Liver (tissue), 7 donors: ENCODE measurements at regions not wholly inside any gene's neighbourhood (a gene's known extent, or its start where the extent isn't known, plus 50 kb on each side); places are given as distances from the start of the nearest gene placed in this dataset.

ENCODE experiments used
- DNase-seq: peaks from one replicate; pipeline ENCODE4 v3.0.0-alpha.2; 2017; ENCODE audit warnings: low spot score
- H3K27ac ChIP-seq, 2 donors: one replicate each; pipeline ENCODE4 v1.7.0; 2013; ENCODE audit warnings: inconsistent platforms in 2 of 2, low read length in 2 of 2, control low read depth in 1 of 2, low read depth in 1 of 2, mild to moderate bottlenecking in 1 of 2
- H3K27me3 ChIP-seq, 4 donors: one replicate each; pipeline versions ENCODE4 v1.6.1 to v1.7.0; 2013; ENCODE audit warnings: low read length in 3 of 4, inconsistent platforms in 1 of 4, mild to moderate bottlenecking in 1 of 4, moderate library complexity in 1 of 4; ENCODE audit not compliant: control insufficient read depth in 4 of 4, insufficient read depth in 4 of 4
- H3K36me3 ChIP-seq, 4 donors: one replicate each; pipeline versions ENCODE4 v1.6.1 to v1.7.0; 2013; ENCODE audit warnings: low read length in 3 of 4, mild to moderate bottlenecking in 3 of 4, low read depth in 1 of 4, moderate library complexity in 1 of 4; ENCODE audit not compliant: control insufficient read depth in 4 of 4, insufficient read depth in 3 of 4
- H3K4me1 ChIP-seq, 4 donors: one replicate each; pipeline versions ENCODE4 v1.6.1 to v1.7.0; 2013; ENCODE audit warnings: low read length in 3 of 4, mild to moderate bottlenecking in 3 of 4, moderate library complexity in 1 of 4; ENCODE audit not compliant: control insufficient read depth in 4 of 4, insufficient read depth in 4 of 4
- H3K4me3 ChIP-seq, 3 donors: one replicate each; pipeline versions ENCODE4 v1.6.1 to v1.7.0; 2013; ENCODE audit warnings: low read length in 3 of 3, control low read depth in 1 of 3, low read depth in 1 of 3, mild to moderate bottlenecking in 1 of 3
- H3K9ac ChIP-seq, 2 donors: one replicate each; pipeline ENCODE4 v1.7.0; 2013; ENCODE audit warnings: low read length in 2 of 2, mild to moderate bottlenecking in 2 of 2, moderate library complexity in 2 of 2, control low read depth in 1 of 2, low read depth in 1 of 2
- H3K9me3 ChIP-seq, 4 donors: one replicate each; pipeline versions ENCODE4 v1.6.1 to v1.7.0; 2013; ENCODE audit warnings: low read length in 3 of 4; ENCODE audit not compliant: control insufficient read depth in 4 of 4
- ATF3 ChIP-seq: IDR thresholded peaks from 2 replicates; pipeline ENCODE4 v1.6.1; 2016; ENCODE audit warnings: antibody characterized with exemption
- EGR1 ChIP-seq, 2 donors: IDR thresholded peaks; 2 replicates each; pipeline ENCODE4 v1.6.1; 2016 to 2018; ENCODE audit warnings: antibody characterized with exemption in 2 of 2, low read depth in 2 of 2
- FOXA2 ChIP-seq: IDR thresholded peaks from 2 replicates; pipeline ENCODE4 v1.6.1; 2016; ENCODE audit warnings: antibody characterized with exemption
- GABPA ChIP-seq, 2 donors: IDR thresholded peaks in 1 of 2; conservative IDR thresholded peaks in 1 of 2; 2 replicates each; pipeline ENCODE4 v1.6.1; 2016; ENCODE audit warnings: antibody characterized with exemption in 2 of 2, mild to moderate bottlenecking in 1 of 2, moderate library complexity in 1 of 2
- HNF4A ChIP-seq, 2 donors: conservative IDR thresholded peaks; 2 replicates each; pipeline ENCODE4 v1.6.1; 2016; ENCODE audit warnings: antibody characterized with exemption in 2 of 2, mild to moderate bottlenecking in 2 of 2
- HNF4G ChIP-seq: IDR thresholded peaks from 2 replicates; pipeline ENCODE4 v1.6.1; 2016; ENCODE audit warnings: antibody characterized with exemption
- MAX ChIP-seq: IDR thresholded peaks from 2 replicates; pipeline ENCODE4 v1.6.1; 2016; ENCODE audit warnings: antibody characterized with exemption
- NR2F2 ChIP-seq: IDR thresholded peaks from 2 replicates; pipeline ENCODE4 v1.6.1; 2016; ENCODE audit warnings: antibody characterized with exemption
- REST ChIP-seq: IDR thresholded peaks from 2 replicates; pipeline ENCODE4 v1.6.1; 2016; ENCODE audit warnings: antibody characterized with exemption, mild to moderate bottlenecking
- TAF1 ChIP-seq: conservative IDR thresholded peaks from 2 replicates; pipeline ENCODE4 v1.6.1; 2016; ENCODE audit warnings: antibody characterized with exemption, mild to moderate bottlenecking
- YY1 ChIP-seq: IDR thresholded peaks from 2 replicates; pipeline ENCODE4 v1.6.1; 2016; ENCODE audit warnings: antibody characterized with exemption, mild to moderate bottlenecking
- ZBTB33 ChIP-seq: IDR thresholded peaks from 2 replicates; pipeline ENCODE4 v1.6.1; 2016; ENCODE audit warnings: antibody characterized with exemption
- WGBS: extraction: QIAGEN DNeasy Blood & Tissue Kit; methylation state at CpG from one replicate; pipeline ENCODE4 v1.1.7; 2013; 5-methylcytosine and 5-hydroxymethylcytosine counted together
- donor health status: healthy.
- donor health status: healthy.
- donor health status: healthy.
- donor health status: healthy.

- Histone ChIP-seq H3K36me3 (no peaks in the 10 kb centered on the region), H3K9me3 (no peaks in the 10 kb centered on the region), H3K4me1 (no peaks in the 10 kb centered on the region), H3K9ac (no peak overlapping the region), H3K4me3 (no peak overlapping the region), H3K27ac (no peak overlapping the region), H3K27me3 (peaks cover 0 to 6% (median 2%) of the 10 kb centered on the region in 4 donors)
- no peak for TF ChIP-seq MAX
- TF ChIP-seq TAF1: no peak
- TF ChIP-seq HNF4A (conservative IDR thresholded peaks at IDR 0.05): no peak
- TF ChIP-seq HNF4G: no peak
- TF ChIP-seq YY1: no peak
- no peak for TF ChIP-seq ATF3
- no peak for TF ChIP-seq GABPA (IDR thresholded peaks at IDR 0.05 in 1 of 2, conservative IDR thresholded peaks at IDR 0.05 in 1 of 2)
- TF ChIP-seq REST: no peak
- no peak for TF ChIP-seq EGR1 (IDR thresholded peaks at IDR 0.05; ENCODE audit: low read depth in 2 of 2)
- no peak for TF ChIP-seq ZBTB33
- TF ChIP-seq FOXA2: no peak
- WGBS: 75% methylated on average over 6 of the region's 6 CpGs
- no peak for DNase-seq
Measured at GRCh38 chr22:49392247-49392646, 435.4 kb downstream of the BRD1 start.

GRCh38 chr22:49391436-49391835, 436.2 kb downstream of the BRD1 start:
- Histone ChIP-seq H3K4me3 (no peak overlapping the region), H3K4me1 (no peaks in the 10 kb centered on the region), H3K9me3 (no peaks in the 10 kb centered on the region), H3K27ac (no peak overlapping the region), H3K36me3 (no peaks in the 10 kb centered on the region), H3K9ac (no peak overlapping the region), H3K27me3 (peaks cover 0 to 6% (median 2%) of the 10 kb centered on the region in 4 donors)
- 82% methylated on average over 18 of the region's 18 CpGs for WGBS
- TF ChIP-seq REST (no peak), NR2F2 (no peak), ATF3 (no peak), GABPA (IDR thresholded peaks at IDR 0.05 in 1 of 2, conservative IDR thresholded peaks at IDR 0.05 in 1 of 2) (no peak)
- no peak for DNase-seq
